ENCODE measurements at regions not wholly inside any gene's neighbourhood (a gene's known extent, or its start where the extent isn't known, plus 50 kb on each side); places are given as distances from the start of the nearest gene placed in this dataset.
"Not testable (repeated sequence)": the region's sequence is repeated elsewhere in the genome, so short reads cannot be mapped to it uniquely, and the experiment has no call there.

DNA sequence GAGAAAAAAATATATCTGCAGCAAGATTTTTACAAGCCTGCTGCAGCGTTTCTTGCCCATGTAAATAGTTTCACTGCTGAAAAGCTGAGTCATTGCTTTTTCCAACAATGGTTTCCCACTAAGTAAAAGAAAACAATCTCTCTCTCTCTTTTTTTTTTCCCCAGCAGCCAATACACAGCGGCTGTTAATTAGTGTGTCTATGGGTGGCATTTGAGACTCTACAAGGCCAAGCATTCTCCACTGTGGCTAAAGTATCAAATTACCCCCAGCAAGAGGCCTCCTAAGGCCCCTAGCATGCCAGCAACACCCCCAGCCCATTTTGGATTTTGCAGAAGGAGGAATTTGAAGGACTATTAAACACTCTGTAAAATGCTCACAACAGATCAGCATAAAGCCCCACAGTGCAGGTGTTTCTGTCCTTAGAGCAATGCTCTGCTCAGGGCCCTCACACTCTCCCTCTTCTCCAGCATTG is 837.4 kb downstream of the TRIML1 start:
- DNase-seq, result peak; percentile 89

- DNase-seq, result peak; percentile 40
These were observed 838.0 kb downstream of the TRIML1 start for GRCh38 chr4:188977232-188977631.

DNA sequence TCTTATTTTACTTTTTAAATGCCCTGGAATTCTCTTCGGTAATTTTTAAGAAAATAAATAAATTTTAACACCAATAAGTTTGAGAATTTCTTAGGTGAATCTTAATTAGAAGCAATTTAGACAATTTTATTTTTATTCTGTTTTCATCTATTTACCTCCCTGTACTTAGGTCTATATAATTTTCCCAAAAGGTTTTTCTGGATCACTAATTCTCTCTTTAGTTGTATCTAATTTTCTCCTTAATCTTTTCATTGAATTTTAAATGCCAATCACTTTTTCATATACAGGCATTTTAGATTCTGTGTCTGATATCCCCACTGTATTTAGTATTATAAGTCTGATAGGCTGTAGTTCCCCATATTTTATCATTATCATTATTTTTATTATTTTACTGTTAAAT is 845.3 kb downstream of the TRIML1 start:
- DNase-seq, result no peak

DNA sequence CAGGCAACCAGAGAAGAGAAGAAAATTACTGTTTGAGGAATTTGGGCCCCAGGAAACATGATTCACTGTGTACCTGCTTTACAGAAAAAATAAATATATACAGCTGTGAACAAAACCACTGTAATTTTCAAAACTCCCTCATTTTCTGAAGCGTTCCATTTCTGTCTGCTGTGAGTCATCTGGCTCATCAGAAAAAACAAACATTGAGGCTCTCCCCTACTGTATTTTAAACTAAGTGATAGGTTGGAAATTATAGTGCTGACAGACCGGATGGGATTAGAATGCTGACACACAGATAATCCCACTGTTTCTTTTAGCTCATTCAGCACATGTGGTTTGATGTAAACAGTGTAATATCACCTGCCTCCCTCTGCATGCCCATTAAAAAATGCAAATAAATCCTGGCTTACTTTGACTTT is 847.0 kb downstream of the TRIML1 start:
- DNase-seq, result no peak

- no peak for DNase-seq
These were observed 847.8 kb downstream of the TRIML1 start for GRCh38 chr4:188987011-188987410.

DNA sequence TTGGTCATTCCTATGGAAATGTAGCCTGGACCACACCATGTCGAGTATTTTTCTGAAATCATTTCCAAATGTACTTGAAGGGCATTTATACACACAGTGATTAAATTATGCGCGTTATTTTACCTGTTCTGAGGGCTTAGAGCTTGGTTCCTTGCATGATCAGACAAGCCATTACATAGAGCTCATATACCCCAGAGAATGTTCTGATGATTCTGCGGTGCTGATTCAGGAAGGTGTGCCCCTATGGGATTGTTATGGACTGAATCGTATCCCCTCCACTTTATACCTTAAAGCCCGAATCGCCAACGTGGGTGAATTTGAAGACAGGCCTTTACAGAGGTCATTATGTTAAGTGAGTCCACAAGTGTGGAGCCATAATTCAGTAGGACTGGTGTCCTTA is 848.9 kb downstream of the TRIML1 start:
- DNase-seq, result no peak

- DNase-seq, result no peak
These were observed 850.1 kb downstream of the TRIML1 start for GRCh38 chr4:188989371-188989770.

DNA sequence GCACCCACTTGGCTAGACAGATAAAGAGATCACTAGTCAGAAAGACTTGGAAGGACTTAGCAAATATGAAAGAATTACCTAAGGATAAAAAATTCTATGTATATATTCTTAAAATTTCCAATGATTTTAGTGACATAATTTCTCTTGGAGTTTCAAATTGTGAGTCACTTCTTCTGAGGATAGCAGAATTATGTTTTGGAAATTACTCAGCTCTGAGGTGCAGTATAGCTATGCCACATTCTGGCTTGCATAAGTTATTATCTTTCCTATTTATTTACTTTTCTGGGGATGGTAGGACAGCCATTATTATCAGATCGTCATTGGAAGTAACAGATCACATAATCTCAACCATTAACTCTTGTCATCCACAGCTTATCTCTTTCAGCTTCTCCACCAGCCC is 853.5 kb downstream of the TRIML1 start:
- DNase-seq, result no peak

DNA sequence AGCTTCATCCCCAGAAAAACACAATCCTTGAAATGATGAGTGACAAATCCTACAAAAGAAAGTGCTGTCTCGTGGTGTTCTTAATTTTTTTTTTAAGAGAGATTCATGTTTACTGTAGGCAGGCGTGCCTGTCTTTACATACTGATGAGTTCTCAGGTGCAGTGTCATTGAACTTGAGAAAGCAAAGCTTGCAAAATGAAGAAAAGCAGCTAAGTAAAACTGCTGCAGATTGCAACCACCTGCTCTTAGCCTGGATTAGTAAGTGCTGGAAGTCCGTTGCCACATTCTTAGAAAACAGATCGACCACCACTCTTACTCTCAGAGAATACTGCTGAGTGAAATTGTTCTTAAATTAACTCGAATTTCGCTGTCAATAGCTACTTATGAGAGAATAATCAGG is 854.6 kb downstream of the TRIML1 start:
- DNase-seq, result no peak

DNA sequence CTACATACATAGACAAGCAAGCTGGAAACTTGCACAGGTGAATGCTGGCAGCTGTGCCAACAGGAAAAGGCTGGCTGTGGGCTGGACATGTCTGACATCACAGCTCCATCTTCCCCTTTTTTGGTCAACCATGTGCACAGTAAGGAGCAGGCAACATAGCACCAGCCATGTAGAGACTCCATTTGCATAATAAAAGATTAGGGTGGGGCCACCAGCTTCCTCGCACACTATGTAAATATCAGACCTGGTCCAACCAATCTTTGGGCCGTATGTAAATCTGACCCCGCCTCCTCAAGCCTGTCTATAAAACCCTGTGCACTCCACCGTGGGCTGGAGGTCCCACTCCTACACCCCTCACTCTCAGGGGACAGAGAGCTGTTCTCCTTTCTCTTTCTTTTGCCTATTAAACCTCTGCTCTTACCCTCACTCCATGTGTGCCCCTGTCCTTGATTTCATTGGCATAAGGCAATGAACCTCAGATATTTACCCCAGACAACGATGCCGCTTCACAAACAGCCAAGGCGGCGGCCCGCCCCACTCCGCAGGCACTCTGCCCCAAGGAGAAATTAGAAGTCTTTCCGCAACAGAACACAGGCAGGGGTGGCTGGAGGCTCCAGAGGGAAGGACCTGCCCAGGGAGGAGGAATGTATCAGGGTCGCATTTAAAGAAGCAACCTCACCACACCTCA is 862.2 kb downstream of the TRIML1 start:
- no peak for DNase-seq

- DNase-seq, result no peak
These were observed 862.8 kb downstream of the TRIML1 start for GRCh38 chr4:189001971-189002450.

- no peak for DNase-seq
These were observed 863.2 kb downstream of the TRIML1 start for GRCh38 chr4:189002475-189002874.

- DNase-seq, result not testable (repeated sequence)
These were observed 871.4 kb downstream of the TRIML1 start for GRCh38 chr4:189010452-189011217.

- DNase-seq, result no peak
These were observed 882.6 kb downstream of the TRIML1 start for GRCh38 chr4:189021831-189022230.

DNA sequence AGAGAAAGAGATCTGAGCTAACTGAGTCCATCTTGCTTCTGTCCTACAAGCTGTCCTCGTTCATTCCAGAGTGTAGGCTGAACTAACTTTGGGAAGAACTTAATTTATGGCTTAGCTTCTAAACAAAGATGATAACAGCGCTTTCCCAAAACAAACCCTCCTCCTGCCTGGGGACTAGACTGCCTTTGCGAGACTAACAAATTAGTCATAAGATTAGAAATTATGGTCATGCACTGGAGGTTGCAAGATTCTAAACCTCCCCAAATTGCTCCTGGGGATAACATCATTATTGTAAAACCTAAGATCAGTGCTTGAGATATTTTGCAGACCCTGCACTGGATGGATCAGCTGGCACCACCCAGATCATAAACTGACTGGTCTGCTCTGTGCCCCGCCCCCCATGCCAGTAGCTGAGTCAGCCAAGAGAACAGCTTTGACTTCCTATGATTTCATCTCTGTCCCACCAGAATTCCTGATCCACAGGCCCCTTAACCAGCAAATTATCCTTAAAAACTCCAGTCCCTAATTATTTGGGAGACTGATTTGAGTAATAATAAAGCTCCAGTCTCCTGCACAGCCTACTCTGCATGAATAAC is 883.3 kb downstream of the TRIML1 start:
- no peak for DNase-seq

- DNase-seq, result no peak
These were observed 890.8 kb downstream of the TRIML1 start for GRCh38 chr4:189029976-189030504.

DNA sequence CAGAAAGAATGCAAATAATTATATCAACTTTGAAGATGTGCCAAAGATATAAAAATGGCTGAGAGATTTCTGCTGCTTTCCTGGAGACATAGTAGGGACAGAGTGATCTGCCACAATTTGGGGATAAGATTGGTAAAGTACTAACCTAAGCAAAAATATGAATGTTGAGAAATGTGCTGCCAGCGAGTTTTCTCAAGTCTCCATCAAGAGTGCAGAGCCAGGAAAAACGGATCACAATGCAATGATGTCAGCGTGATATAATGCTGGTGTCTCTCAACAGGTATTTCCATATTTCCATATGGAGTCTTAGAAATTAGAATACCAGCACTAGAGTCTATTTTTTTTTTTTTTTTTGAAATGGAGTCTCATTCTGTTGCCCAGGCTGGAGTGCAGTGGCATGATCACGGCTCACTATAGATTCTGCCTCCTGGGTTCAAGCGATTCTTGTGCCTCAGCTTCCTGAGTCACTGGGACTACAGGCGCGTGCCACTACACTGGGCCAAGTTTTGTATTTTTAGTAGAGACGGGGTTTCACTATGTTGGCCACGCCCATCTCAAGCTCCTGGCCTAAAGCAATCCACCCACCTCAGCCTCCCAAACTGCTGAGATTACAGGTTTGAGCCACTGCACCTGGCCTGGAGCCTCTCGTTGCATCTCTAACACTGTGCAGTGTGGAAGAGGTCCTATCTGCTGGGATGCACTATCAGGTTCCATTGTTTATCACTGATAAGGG is 893.5 kb downstream of the TRIML1 start:
- no peak for DNase-seq

DNA sequence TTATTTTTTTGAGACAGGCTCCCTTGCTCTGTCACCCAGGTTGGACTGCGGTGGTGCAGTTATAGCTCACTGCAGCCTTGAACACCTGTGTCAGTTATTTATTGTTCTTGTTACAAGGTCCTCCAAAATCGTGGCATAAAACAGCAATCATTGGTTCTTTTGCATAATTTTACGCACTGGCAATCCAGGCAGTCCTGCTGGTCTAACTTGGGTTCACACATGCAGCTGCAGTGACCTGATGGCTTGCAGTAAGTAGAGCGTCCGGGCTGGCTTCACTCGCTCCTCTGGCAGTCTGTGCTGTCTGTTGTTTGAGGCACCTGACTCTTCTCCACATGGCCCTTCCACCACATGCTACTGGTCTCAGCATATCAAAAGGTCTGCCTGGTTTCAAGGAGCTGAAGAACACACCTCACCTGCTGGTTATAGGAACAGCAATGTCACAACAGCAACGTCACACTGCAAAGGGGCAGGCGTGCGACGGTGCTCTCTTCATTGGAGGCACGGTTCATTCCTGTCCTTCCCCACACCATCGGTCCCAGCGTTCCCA is 894.6 kb downstream of the TRIML1 start:
- DNase-seq, result no peak

DNA sequence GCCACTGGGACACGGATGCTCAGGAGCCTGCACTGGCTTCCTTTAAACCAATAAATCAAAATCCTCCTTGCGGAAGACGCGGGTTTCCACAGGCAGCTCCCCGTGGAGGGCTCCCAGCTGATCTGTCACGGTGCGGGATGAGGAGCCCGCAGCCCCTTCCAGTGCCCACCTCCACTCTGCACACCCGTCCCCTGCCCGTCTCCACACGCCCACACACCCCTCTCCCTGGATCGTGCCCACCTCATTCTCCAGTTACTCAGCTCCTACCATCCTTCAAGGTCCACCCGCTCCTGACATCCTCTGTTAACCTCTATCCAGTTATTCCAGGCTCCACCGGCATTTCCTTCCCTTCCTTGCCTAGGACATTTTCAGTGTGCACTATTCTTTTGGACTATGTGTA is 895.9 kb downstream of the TRIML1 start:
- DNase-seq, result no peak

DNA sequence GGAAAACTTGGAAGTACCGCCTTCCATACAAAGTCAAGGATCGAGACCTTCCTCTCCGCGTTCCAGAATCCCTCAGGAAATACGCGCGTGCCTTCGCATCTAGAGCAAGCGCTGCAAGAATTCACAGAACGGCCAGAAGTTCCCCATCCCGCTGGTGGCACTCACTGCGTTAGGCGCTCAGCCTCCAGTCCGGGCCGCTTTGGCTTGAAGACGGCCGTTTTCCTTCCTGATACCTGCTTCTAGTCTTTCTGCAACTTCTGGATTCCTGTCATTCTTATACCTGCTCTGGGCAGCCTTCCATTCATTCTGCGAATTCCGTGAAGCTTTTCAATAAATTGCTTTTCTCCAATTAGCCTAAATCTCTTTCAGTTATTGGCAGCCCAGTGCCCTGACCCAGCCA is 896.4 kb downstream of the TRIML1 start:
- no peak for DNase-seq

DNA sequence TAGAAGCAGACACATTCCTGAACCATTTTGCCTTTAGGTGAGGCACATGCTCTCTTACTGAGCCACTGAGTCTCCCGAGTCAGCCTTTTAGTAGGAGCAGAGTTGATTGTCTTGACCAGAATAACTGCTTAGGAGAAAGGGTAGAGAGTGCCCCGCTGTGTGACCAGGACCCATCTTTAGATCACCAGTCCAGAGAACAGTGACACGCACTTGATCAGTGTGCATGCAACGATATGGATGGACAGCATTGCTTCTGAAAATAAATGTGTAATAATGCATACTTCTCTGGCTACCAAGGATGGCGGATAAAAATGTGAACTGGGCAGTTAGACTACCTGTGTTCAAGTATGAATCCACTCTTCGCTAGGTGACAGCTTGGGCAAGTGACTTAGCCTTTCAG is 897.7 kb downstream of the TRIML1 start:
- no peak for DNase-seq

DNA sequence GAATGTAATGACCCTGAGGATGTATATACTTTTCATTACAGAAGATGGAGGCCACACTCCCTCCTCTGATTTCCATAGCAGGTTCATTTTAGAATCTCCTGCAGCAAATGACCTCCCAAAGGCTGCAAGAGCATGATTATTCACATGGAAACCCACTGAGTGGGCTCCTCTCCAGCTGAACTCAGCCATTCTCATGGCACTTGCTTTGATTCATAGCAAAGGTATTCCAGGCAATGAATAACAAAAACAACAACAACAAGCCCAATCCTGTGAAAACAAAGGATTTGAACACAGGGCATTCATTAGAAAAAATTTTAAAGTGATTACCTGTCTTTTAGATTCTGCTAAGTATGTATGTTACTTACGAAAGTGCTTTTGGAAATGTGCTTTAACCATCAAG is 894.0 kb upstream of the FRG1 start:
- DNase-seq, result no peak

DNA sequence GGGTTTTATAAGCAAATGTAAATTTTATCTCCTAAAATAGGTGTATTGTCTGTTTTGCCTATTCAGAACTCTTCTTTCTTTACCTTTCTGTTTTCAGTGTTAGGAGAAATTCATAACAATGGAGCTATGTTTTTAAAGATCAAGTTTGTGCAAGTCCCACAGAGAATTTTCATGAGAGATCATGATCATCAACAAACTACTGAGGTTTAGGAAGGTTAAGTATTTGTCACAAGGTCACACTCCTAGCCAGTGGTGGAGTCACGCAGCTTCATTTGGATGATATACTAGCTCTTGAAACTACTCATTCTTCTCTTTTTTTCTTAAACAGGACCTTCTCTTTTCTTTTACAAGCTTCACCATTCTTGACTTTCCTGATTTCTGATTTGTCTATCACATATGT is 892.6 kb upstream of the FRG1 start:
- no peak for DNase-seq
